22Rv1 (cell line): ENCODE measurements at regions not wholly inside any gene's neighbourhood (a gene's known extent, or its start where the extent isn't known, plus 50 kb on each side); places are given as distances from the start of the nearest gene placed in this dataset.

Experiments
- CTCF ChIP-seq: fragments of 450-650 bp; IDR thresholded peaks from 2 replicates; pipeline ENCODE4 v1.5.1; 2017; ENCODE audit warnings: mild to moderate bottlenecking
- ZFX ChIP-seq: fragments of 450-650 bp; IDR thresholded peaks from 2 replicates; pipeline ENCODE4 v1.6.1; 2017; ENCODE audit warnings: antibody characterized with exemption, borderline replicate concordance

DNA sequence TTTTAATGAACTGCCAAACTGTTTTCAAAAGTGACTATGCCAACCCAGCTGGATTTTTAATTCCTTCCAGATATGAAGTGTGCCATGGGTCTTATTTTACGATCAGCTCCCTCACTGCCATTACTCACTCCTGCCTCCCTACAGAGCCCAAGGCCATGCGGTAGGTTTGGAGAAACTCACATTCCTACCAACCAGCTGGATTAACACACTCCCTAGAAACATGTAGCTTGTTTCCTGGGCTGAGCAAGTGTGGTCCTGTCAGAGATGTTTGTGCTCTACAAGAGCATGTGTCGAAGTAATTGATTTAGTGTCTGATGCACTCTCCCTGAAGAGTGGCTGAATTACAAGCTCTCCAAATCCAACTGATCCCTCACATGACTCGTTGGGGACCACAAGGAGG is 82.5 kb downstream of the SPP2 start:
- no peak for TF ChIP-seq CTCF
- TF ChIP-seq ZFX, result no peak
